ENCODE measurements at regions not wholly inside any gene's neighbourhood (a gene's known extent, or its start where the extent isn't known, plus 50 kb on each side); places are given as distances from the start of the nearest gene placed in this dataset.

DNA sequence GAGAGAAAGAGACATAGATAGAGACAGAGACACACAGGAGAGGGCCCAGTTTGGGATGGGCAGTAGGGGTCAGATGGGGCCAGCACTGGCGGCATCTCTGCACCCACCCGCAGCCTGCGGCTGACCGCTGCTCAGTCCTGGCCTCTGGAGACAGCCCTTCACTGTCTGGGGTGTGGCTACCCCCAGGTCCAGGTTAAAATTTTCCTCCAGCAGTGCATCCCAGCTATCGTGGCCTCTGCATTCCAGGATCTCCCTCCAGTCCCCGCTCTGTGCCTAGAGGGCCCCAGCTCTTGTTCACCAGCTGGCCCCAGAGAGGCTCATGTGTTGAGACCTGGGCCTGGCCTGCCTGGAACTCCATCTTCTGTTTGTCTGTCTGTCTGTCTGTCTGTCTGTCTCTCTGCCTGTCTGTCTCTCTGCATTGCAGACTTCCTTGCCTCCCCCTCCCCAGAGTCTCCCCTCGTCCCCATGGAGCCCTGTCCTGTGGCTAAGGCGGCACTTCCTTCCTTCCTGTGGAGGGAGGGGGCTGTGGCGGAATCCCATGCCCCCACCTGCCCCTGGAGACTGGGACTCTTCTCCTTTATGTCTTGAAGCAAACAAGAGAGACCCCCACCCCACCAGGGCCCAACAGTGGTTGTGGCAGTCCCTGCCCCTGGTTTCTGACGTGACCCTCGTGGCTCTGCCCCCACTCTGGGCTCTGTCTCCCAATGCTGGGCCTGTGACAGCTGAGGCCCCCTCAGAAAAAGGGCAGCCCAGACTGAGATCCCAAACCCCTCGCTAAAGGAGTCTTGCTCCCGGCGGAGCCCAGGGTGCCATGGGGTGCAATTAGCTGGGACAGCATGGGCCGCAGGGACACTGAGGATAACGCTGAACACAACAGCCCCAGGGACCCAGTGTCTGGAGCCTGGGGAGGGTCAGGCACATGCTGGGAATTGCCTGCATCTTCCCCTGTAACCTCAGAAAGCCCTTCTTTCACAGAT, 241.8 kb downstream of the NPHP4 start:
- 79 to 82% methylated on average over 16 of the region's 16 CpGs for WGBS, 2 donors
- intact Hi-C loops (cut with DNase I; ENCODE audit: low total_unique reads), result no loop called here
- no peak for DNase-seq (ENCODE audit: low spot score in 2 of 2)
- no peak for TF ChIP-seq POLR2A (IDR thresholded peaks at IDR 0.05)
- TF ChIP-seq, protein P1, sequence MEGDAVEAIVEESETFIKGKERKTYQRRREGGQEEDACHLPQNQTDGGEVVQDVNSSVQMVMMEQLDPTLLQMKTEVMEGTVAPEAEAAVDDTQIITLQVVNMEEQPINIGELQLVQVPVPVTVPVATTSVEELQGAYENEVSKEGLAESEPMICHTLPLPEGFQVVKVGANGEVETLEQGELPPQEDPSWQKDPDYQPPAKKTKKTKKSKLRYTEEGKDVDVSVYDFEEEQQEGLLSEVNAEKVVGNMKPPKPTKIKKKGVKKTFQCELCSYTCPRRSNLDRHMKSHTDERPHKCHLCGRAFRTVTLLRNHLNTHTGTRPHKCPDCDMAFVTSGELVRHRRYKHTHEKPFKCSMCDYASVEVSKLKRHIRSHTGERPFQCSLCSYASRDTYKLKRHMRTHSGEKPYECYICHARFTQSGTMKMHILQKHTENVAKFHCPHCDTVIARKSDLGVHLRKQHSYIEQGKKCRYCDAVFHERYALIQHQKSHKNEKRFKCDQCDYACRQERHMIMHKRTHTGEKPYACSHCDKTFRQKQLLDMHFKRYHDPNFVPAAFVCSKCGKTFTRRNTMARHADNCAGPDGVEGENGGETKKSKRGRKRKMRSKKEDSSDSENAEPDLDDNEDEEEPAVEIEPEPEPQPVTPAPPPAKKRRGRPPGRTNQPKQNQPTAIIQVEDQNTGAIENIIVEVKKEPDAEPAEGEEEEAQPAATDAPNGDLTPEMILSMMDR (IDR thresholded peaks at IDR 0.05), result no peak
- no peak overlapping the region for H3K4me3 ChIP-seq (ENCODE audit: low read depth, poor library complexity, severe bottlenecking)

DNA sequence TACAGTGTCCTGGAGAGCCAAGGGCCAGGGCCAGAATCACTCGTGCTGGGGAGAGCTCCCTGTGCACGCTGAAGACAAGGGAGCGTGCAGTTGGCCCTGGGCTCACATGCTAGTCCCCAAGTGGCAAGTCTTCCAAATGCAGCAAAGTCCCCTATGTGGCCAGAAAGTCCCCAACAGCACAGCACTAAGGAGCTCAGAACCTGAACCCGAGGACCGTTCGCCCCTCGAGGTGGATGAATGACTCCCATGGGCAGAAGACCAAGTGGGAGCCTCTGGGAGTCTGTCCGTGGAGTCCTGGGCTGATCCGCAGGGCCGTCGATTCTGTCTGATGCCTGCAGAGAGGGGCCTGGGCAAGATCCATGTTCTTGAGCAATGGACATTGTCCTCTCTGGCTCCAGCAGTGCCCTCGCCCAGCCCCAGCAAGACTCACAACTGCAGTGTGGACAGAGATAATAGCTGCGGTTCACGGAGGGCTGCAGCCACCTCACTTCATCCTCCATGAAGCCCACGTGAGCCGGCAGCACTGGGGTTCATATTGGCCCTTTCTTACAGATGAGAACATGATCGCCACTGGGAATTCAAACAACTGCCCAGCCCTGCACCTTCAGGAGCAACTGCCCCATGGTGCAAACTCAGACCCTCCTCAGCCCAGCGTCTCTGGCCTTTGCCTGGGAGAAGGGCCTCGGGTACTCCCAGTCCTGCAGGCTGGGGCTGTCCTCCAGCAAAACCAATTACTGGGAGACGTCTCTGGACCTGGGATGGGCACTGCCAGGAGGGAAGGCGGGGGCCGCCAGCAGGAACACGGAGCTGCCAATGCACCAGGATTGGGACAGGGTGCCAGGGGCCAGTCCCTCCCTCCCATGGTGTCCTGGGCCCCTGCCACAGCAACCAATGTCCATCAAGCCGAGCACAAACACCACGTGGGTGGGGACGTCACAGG, 243.7 kb downstream of the NPHP4 start:
- intact Hi-C loops (cut with DNase I; ENCODE audit: low total_unique reads), result loop anchor here (5.0 kb wide), 2 partner anchors 111 to 241 kb away; no protein-coding TSS in a partner anchor
- TF ChIP-seq, protein P1 (IDR thresholded peaks at IDR 0.05), result no peak
- TF ChIP-seq POLR2A (IDR thresholded peaks at IDR 0.05), result no peak
- no peak overlapping the region for H3K4me3 ChIP-seq (ENCODE audit: low read depth, poor library complexity, severe bottlenecking)
- 80 to 81% methylated on average over 17 to 26 of the region's 26 CpGs for whole genome bisulfite sequencing, 2 donors
- no peak for DNase-seq (ENCODE audit: low spot score in 2 of 2)

DNA sequence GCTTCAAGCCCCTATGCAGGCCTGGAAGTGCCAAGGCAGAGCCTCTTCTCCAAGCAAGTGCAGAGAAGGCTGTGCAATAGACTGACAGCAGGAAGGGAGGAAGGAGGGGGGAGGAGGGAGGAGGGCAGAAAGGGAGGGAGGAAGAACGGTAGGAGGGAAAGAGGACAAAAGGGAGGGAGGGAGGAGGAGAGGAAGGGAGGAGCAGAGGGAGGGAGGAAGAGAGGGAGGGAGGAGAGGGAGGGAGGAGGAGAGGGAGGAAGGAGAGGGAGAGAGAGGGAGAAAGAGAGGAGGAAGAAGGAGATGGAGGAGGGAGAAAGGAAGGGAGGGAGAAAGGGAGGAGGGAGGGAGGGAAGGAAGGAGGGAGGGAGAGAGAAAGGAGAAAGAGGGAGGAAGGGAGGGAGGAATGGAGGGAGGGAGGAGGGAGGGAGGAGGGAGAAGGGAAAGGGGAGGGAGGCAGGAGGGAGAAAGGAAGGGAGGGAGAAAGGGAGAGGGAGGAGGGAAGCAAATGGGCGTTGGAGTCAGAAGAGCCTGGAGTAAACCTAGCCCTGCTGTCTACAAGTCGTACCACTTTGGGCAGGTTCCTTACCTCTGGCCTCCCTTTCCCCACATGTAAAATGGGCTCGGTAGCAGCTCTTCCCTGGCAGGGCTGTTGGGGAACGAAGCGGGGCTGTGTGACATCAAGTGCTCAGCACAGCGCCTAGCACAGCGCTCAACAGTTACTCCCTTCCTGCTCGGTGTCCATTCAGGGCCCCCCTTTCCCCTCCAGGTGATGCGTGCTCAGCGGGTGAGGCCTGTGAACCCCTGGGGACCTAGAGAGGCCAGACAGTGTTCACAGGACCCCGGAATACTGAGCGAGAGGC, 244.6 kb downstream of the NPHP4 start:
- TF ChIP-seq, protein P1 (IDR thresholded peaks at IDR 0.05), result no peak
- no peak for TF ChIP-seq POLR2A (IDR thresholded peaks at IDR 0.05)
- DNase-seq (ENCODE audit: low spot score in 2 of 2), result no peak
- WGBS, 2 donors, result 70 to 71% methylated on average over 13 of the region's 13 CpGs
- intact Hi-C loops (cut with DNase I; ENCODE audit: low total_unique reads), result loop anchor here (5.0 kb wide), 2 partner anchors 110 to 240 kb away; no protein-coding TSS in a partner anchor
- no peak overlapping the region for H3K4me3 ChIP-seq (ENCODE audit: low read depth, poor library complexity, severe bottlenecking)

DNA sequence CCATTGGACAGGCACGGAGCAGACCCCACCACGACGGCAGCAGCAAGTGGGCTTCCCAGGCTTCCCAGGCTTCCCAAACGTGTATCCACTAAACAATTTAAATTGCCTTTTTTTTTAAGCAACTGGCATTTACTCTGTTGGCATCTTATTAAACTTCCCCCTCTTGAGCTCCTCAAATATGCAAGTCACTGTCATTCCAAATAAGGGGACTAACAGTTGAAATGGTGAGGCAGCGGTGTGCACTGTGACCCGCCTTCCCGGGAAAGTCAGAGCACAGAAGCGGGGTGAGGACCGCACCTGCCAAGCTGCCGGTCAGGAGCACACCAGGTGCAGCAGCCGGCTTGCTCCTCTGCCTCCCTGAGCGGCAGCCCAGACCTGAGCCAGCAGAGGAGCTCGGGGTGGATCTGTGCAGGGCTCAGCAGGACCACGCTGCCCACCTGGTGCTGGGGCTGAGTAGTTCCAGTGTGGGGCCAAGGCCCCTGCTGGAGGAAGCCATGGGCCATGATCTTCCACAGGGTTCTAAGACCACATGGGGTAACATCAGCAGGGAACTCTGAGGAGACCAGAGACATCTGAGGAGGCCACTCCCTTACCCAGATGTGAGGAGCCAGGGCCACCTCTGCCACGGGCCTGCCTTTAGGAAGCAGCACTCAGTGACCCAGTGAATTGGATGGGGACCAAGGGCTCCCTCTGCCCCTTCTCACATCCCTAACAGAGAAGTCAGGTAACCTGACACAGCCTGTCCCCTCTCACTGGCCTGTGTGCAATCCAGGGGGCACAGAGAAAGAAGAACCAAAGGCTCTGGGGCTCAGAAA, 245.4 kb downstream of the NPHP4 start:
- intact Hi-C loops (cut with DNase I; ENCODE audit: low total_unique reads), result loop anchor here (5.0 kb wide), 2 partner anchors 110 to 240 kb away; no protein-coding TSS in a partner anchor
- DNase-seq (ENCODE audit: low spot score in 2 of 2), result no peak
- 58 to 65% methylated on average over 15 of the region's 15 CpGs for WGBS, 2 donors
- H3K4me3 ChIP-seq (ENCODE audit: low read depth, poor library complexity, severe bottlenecking), result no peak overlapping the region
- no peak for TF ChIP-seq POLR2A (IDR thresholded peaks at IDR 0.05)
- TF ChIP-seq, protein P1 (IDR thresholded peaks at IDR 0.05), result no peak

Measured in lower leg skin (tissue), 4 donors.